HEK293T (cell line): ENCODE measurements at regions not wholly inside any gene's neighbourhood (a gene's known extent, or its start where the extent isn't known, plus 50 kb on each side); places are given as distances from the start of the nearest gene placed in this dataset.

ENCODE experiments used
- CTCF ChIA-PET: fragments of 350-600 bp; formaldehyde crosslinking; extraction: SDS; loops from one replicate; lab custom pipeline; 2021; ENCODE audit warnings: antibody characterized with exemption, inconsistent platforms; lab: Yijun Ruan, JAX
- POLR2A ChIA-PET: fragments of 350-600 bp; formaldehyde crosslinking; extraction: SDS; loops from one replicate; lab custom pipeline; 2020; ENCODE audit warnings: antibody characterized with exemption, inconsistent platforms; lab: Yijun Ruan, JAX
- DNase-seq: peaks from one replicate; pipeline ENCODE4 v3.0.0; 2012; ENCODE audit warnings: mixed read lengths; ENCODE audit errors: extremely low spot score
- ARNT ChIP-seq: fragments of 450-650 bp; IDR thresholded peaks from 2 replicates; pipeline ENCODE4 v1.6.1; 2017; ENCODE audit warnings: mild to moderate bottlenecking
- BHLHE40 ChIP-seq: fragments of 450-650 bp; IDR thresholded peaks from 2 replicates; pipeline ENCODE4 v1.6.1; 2016; ENCODE audit warnings: mild to moderate bottlenecking, moderate library complexity, borderline replicate concordance
- CTBP1 ChIP-seq: fragments of 450-650 bp; IDR thresholded peaks from 2 replicates; pipeline ENCODE4 v1.6.1; 2016; ENCODE audit warnings: borderline replicate concordance
- ELF4 ChIP-seq: fragments of 450-650 bp; IDR thresholded peaks from 2 replicates; pipeline ENCODE4 v1.6.1; 2017; ENCODE audit warnings: antibody characterized with exemption
- FOXA1 ChIP-seq: fragments of 450-650 bp; IDR thresholded peaks from 2 replicates; pipeline ENCODE4 v1.6.1; 2016; ENCODE audit warnings: mild to moderate bottlenecking
- FOXK2 ChIP-seq: fragments of 450-650 bp; IDR thresholded peaks from 2 replicates; pipeline ENCODE4 v1.6.1; 2016; ENCODE audit warnings: mild to moderate bottlenecking
- FOXM1 ChIP-seq: fragments of 450-650 bp; IDR thresholded peaks from 2 replicates; pipeline ENCODE4 v1.6.1; 2017; ENCODE audit warnings: mild to moderate bottlenecking, borderline replicate concordance
- HDGF ChIP-seq: fragments of 450-650 bp; IDR thresholded peaks from 2 replicates; pipeline ENCODE4 v1.6.1; 2017; ENCODE audit warnings: antibody characterized with exemption, borderline replicate concordance
- L3MBTL2 ChIP-seq: fragments of 450-650 bp; conservative IDR thresholded peaks from 2 replicates; pipeline ENCODE4 v1.6.1; 2016; ENCODE audit warnings: mild to moderate bottlenecking
- LEF1 ChIP-seq: fragments of 450-650 bp; IDR thresholded peaks from 2 replicates; pipeline ENCODE4 v1.6.1; 2017; ENCODE audit warnings: mild to moderate bottlenecking, borderline replicate concordance
- NFRKB ChIP-seq: fragments of 450-650 bp; IDR thresholded peaks from 2 replicates; pipeline ENCODE4 v1.6.1; 2016; ENCODE audit warnings: mild to moderate bottlenecking, moderate library complexity
- SP1 ChIP-seq: fragments of 450-650 bp; IDR thresholded peaks from 2 replicates; pipeline ENCODE4 v1.6.1; 2017
- SUZ12 ChIP-seq: fragments of 450-650 bp; IDR thresholded peaks from 2 replicates; pipeline ENCODE4 v1.6.1; 2016; ENCODE audit warnings: mild to moderate bottlenecking
- TARDBP ChIP-seq: fragments of 450-650 bp; IDR thresholded peaks from 2 replicates; pipeline ENCODE4 v1.6.1; 2016
- ZNF384 ChIP-seq: fragments of 450-650 bp; IDR thresholded peaks from 2 replicates; pipeline ENCODE4 v1.6.1; 2016
- TF ChIP-seq, protein P1 (sequence below): fragments of 450-650 bp; IDR thresholded peaks from 2 replicates; pipeline ENCODE4 v1.6.1; 2016

- CTCF ChIA-PET, result no interaction called here
- POLR2A ChIA-PET, result no interaction called here
- DNase-seq, result no peak
- TF ChIP-seq LEF1 (no peak), L3MBTL2 (no peak), TARDBP (no peak), NFRKB (no peak), FOXK2 (no peak), CTBP1 (no peak), SUZ12 (no peak), ARNT (no peak), SP1 (no peak), BHLHE40 (no peak), HDGF (no peak), FOXA1 (no peak), ELF4 (no peak)
These were observed 155.4 kb downstream of the ARL4C start for GRCh38 chr2:234341306-234341985.

DNA sequence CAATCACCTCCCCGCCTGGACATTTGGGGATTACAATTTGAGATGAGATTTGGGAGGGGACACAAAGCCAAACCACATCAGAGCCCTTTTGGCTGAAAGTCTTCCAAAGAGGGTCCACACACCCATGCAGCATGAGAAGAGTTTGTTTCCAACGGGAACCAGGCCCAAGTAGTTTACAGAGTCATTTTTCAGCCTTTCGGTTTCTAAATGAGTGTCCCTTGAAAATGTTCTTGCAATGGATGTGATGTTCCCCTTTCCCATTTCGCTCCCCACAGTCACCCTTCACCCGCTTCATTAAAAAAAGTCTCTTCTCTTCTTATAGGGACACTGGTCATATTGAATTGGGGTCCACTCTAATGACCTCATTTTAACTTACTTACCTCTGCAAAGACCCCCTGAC is 157.4 kb downstream of the ARL4C start:
- ChIA-PET CTCF (no interaction called here), POLR2A (no interaction called here)
- TF ChIP-seq, protein P1, sequence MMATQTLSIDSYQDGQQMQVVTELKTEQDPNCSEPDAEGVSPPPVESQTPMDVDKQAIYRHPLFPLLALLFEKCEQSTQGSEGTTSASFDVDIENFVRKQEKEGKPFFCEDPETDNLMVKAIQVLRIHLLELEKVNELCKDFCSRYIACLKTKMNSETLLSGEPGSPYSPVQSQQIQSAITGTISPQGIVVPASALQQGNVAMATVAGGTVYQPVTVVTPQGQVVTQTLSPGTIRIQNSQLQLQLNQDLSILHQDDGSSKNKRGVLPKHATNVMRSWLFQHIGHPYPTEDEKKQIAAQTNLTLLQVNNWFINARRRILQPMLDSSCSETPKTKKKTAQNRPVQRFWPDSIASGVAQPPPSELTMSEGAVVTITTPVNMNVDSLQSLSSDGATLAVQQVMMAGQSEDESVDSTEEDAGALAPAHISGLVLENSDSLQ, result no peak
- no peak for TF ChIP-seq L3MBTL2
- TF ChIP-seq ARNT, result no peak
- TF ChIP-seq TARDBP, result no peak
- TF ChIP-seq SP1, result no peak
- TF ChIP-seq FOXA1, result no peak
- no peak for TF ChIP-seq FOXM1
- no peak for TF ChIP-seq SUZ12
- TF ChIP-seq CTBP1, result no peak
- TF ChIP-seq HDGF, result no peak
- no peak for TF ChIP-seq ELF4
- no peak for TF ChIP-seq ZNF384
- no peak for TF ChIP-seq FOXK2
- no peak for TF ChIP-seq LEF1
- no peak for TF ChIP-seq NFRKB
- no peak for TF ChIP-seq BHLHE40
- no peak for DNase-seq

DNA sequence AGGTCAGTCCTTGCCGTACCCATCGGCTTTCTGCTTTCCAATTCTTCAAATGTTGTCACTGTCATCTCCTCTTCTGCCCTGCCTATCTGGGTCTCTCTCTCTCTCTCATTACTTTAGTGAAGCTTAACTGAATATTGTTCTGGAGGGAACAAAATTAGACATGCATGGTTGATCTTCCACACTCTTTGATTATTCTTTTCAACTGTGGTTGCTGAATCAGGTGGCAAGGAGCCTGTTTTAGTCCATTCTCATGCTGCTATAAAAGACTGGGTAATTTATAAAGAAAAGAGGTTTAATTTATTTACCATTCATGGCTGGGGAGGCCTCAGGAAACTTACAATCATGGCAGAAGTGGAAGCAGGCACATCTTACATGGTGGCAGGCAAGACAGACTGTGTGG is 157.9 kb downstream of the ARL4C start:
- CTCF ChIA-PET, result no interaction called here

GRCh38 chr2:234335661-234336228 is 161.1 kb downstream of the ARL4C start:
- TF ChIP-seq L3MBTL2 (no peak), FOXM1 (no peak), ARNT (no peak), BHLHE40 (no peak), ZNF384 (no peak), SP1 (no peak), SUZ12 (no peak), FOXA1 (no peak), HDGF (no peak), ELF4 (no peak), FOXK2 (no peak)
- TF ChIP-seq, protein P1, result no peak
- ChIA-PET CTCF (no interaction called here), POLR2A (no interaction called here)
- no peak for DNase-seq

More for the DNA sequence above, 157.9 kb downstream of the ARL4C start:
- TF ChIP-seq NFRKB (no peak), HDGF (no peak), SP1 (no peak), TARDBP (no peak), FOXM1 (no peak), L3MBTL2 (no peak), ARNT (no peak), FOXA1 (no peak), CTBP1 (no peak), ZNF384 (no peak), BHLHE40 (no peak), ELF4 (no peak), LEF1 (no peak), FOXK2 (no peak), SUZ12 (no peak)
- TF ChIP-seq, protein P1, result no peak
- DNase-seq, result no peak
- POLR2A ChIA-PET, result no interaction called here

- TF ChIP-seq NFRKB (no peak), FOXM1 (no peak), LEF1 (no peak), ZNF384 (no peak), HDGF (no peak), SP1 (no peak), L3MBTL2 (no peak), BHLHE40 (no peak), TARDBP (no peak), SUZ12 (no peak), ARNT (no peak), FOXA1 (no peak), CTBP1 (no peak), ELF4 (no peak), FOXK2 (no peak)
- TF ChIP-seq, protein P1, result no peak
- DNase-seq, result no peak
- ChIA-PET CTCF (interaction anchor here (0.5 kb wide), 1 partner anchor 12 kb away, joined by 4 read pairs; no protein-coding TSS in a partner anchor), POLR2A (no interaction called here)
These were observed 162.1 kb downstream of the ARL4C start for GRCh38 chr2:234334756-234335155.
